GM12878 (cell line): ENCODE measurements at regions not wholly inside any gene's neighbourhood (a gene's known extent, or its start where the extent isn't known, plus 50 kb on each side); places are given as distances from the start of the nearest gene placed in this dataset.

Source experiments
- ATAC-seq: fragments of 200-7000 bp; cut with Tn5 transposase; 3 replicates; pipeline ENCODE4 v1.9.1; 2020; ENCODE audit warnings: mild to moderate bottlenecking, moderate library complexity
- BruUV-seq: library from RNA; stranded (reverse); fragments of 400-500 nt; replicated peaks from 2 replicates; lab custom pipeline; 2021; lab: Mats Ljungman, UMichigan
- CTCF ChIA-PET: fragments of 300-600 bp; sonication (Branson Sonifier 250); formaldehyde crosslinking; extraction: SDS; loops from one replicate; lab custom pipeline; 2021; ENCODE audit warnings: inconsistent platforms; lab: Yijun Ruan, JAX
- POLR2A ChIA-PET: fragments of 350-600 bp; formaldehyde crosslinking; extraction: SDS; loops from one replicate; lab custom pipeline; 2021; ENCODE audit warnings: inconsistent platforms; lab: Charles Lee
- RAD21 ChIA-PET: fragments of 300-600 bp; sonication (Branson Sonifier 250); formaldehyde crosslinking; loops from one replicate; lab custom pipeline; 2023; ENCODE audit warnings: antibody characterized with exemption; ENCODE audit not compliant: unreplicated experiment; lab: Charles Lee
- SMC1A ChIA-PET: fragments of 300-600 bp; sonication (Branson Sonifier 250); formaldehyde crosslinking; loops from one replicate; lab custom pipeline; 2023; ENCODE audit not compliant: unreplicated experiment, uncharacterized antibody; lab: Charles Lee
- DNase-seq: peaks from one replicate; pipeline ENCODE4 v3.0.0-alpha.2; 2011; ENCODE audit warnings: low read depth, low spot score
- FAIRE-seq: peaks from 3 replicates; lab custom pipeline; 2011; peaks lifted over from hg19 to GRCh38; lab: Jason Lieb, UNC
- H2AFZ ChIP-seq: 2 replicates; pipeline ENCODE4 v1.6.0; 2011; ENCODE audit warnings: low read depth, low read length, control low read depth; ENCODE audit not compliant: control insufficient read depth
- H3K27ac ChIP-seq: 2 replicates; pipeline ENCODE4 v1.5.1; 2011; ENCODE audit warnings: control low read depth; ENCODE audit not compliant: control insufficient read depth, insufficient read depth
- H3K27me3 ChIP-seq, 2 experiments: replicated peaks in 1 of 2; 2 replicates each; pipeline versions ENCODE4 v1.6.0 to v1.6.1; 2011; ENCODE audit warnings: low read length in 1 of 2; ENCODE audit not compliant: control insufficient read depth in 2 of 2, insufficient read depth in 2 of 2
- H3K36me3 ChIP-seq, 2 experiments: 2 replicates each; pipeline ENCODE4 v1.5.1; 2011; ENCODE audit warnings: low read length in 1 of 2; ENCODE audit not compliant: control insufficient read depth in 2 of 2, insufficient read depth in 2 of 2
- H3K4me1 ChIP-seq: 2 replicates; pipeline ENCODE4 v1.6.1; 2011; ENCODE audit warnings: mild to moderate bottlenecking, low read length, moderate library complexity, mixed read lengths; ENCODE audit not compliant: control insufficient read depth, insufficient read depth
- H3K4me2 ChIP-seq: 2 replicates; pipeline ENCODE4 v1.6.0; 2011; ENCODE audit warnings: control low read depth; ENCODE audit not compliant: control insufficient read depth, insufficient read depth
- H3K4me3 ChIP-seq: fragments of 200-600 bp; sonication (generic); 2 replicates; pipeline ENCODE4 v1.5.1; 2016
- H3K79me2 ChIP-seq: 2 replicates; pipeline ENCODE4 v1.6.0; 2011; ENCODE audit warnings: low read length; ENCODE audit not compliant: control insufficient read depth, insufficient read depth
- H3K9ac ChIP-seq: 2 replicates; pipeline ENCODE4 v1.8.0; 2011; ENCODE audit warnings: low read length, control low read depth, mixed read lengths; ENCODE audit not compliant: control insufficient read depth, insufficient read depth
- H3K9me3 ChIP-seq: replicated peaks from 3 replicates; pipeline ENCODE4 v1.5.1; 2011; ENCODE audit warnings: mild to moderate bottlenecking, low read length; ENCODE audit not compliant: control insufficient read depth, insufficient read depth
- H4K20me1 ChIP-seq: 2 replicates; pipeline ENCODE4 v1.6.0; 2011; ENCODE audit not compliant: control insufficient read depth, insufficient read depth
- BHLHE40 ChIP-seq, 2 experiments: fragments of 450-650 bp in 1 of 2; IDR thresholded peaks; 2 replicates each; pipeline ENCODE4 v1.6.1; 2011 to 2017; ENCODE audit warnings: low read depth in 2 of 2, borderline replicate concordance in 1 of 2, improper control_type of control experiment in 1 of 2, low read length in 1 of 2, mild to moderate bottlenecking in 1 of 2
- FOS ChIP-seq: IDR thresholded peaks from 3 replicates; pipeline ENCODE4 v1.6.1; 2011; ENCODE audit warnings: borderline replicate concordance; ENCODE audit not compliant: insufficient read length; ENCODE audit errors: extremely low read depth
- IRF3 ChIP-seq: fragments of 450-650 bp; IDR thresholded peaks from 2 replicates; pipeline ENCODE4 v1.6.1; 2014; ENCODE audit warnings: mild to moderate bottlenecking
- KDM1A ChIP-seq: fragments of 200-600 bp; sonication (generic); IDR thresholded peaks from 2 replicates; pipeline ENCODE4 v1.6.1; 2016; ENCODE audit warnings: borderline replicate concordance
- MTA3 ChIP-seq: IDR thresholded peaks from 2 replicates; pipeline ENCODE4 v1.6.1; 2012; ENCODE audit warnings: low read length, inconsistent platforms, borderline replicate concordance
- MYB ChIP-seq: fragments of 150-350 bp; IDR thresholded peaks from 2 replicates; pipeline ENCODE4 v1.6.1; 2014; ENCODE audit warnings: mild to moderate bottlenecking, low read depth, low read length, borderline replicate concordance
- NRF1 ChIP-seq: conservative IDR thresholded peaks from 2 replicates; pipeline ENCODE4 v1.6.1; 2011; ENCODE audit warnings: mild to moderate bottlenecking, low read depth, low read length, improper control_type of control experiment
- RAD21 ChIP-seq: IDR thresholded peaks from 2 replicates; pipeline ENCODE4 v1.6.1; 2011; ENCODE audit warnings: mild to moderate bottlenecking, low read depth, low read length, moderate library complexity; ENCODE audit not compliant: insufficient read depth
- RAD51 ChIP-seq: fragments of 450-650 bp; IDR thresholded peaks from 2 replicates; pipeline ENCODE4 v1.6.1; 2016; ENCODE audit warnings: moderate library complexity, mild to moderate bottlenecking, inconsistent platforms
- RB1 ChIP-seq: fragments of 450-650 bp; formaldehyde crosslinking; IDR thresholded peaks from 2 replicates; pipeline ENCODE4 v1.6.1; 2017; ENCODE audit warnings: mild to moderate bottlenecking, borderline replicate concordance
- RBBP5 ChIP-seq: fragments of 200-600 bp; sonication (generic); conservative IDR thresholded peaks from 2 replicates; pipeline ENCODE4 v1.6.1; 2016
- SMAD5 ChIP-seq: IDR thresholded peaks from 2 replicates; pipeline ENCODE4 v1.6.1; 2016; ENCODE audit warnings: antibody characterized with exemption, low read depth
- STAT1 ChIP-seq: fragments of 450-650 bp; conservative IDR thresholded peaks from 2 replicates; pipeline ENCODE4 v1.6.1; 2014; ENCODE audit warnings: antibody characterized with exemption, mild to moderate bottlenecking
- ZBTB4 ChIP-seq: fragments of 450-650 bp; formaldehyde crosslinking; IDR thresholded peaks from 2 replicates; pipeline ENCODE4 v1.4.0; 2022; ENCODE audit warnings: mild to moderate bottlenecking, moderate library complexity
- ZNF24 ChIP-seq: fragments of 450-650 bp; IDR thresholded peaks from 2 replicates; pipeline ENCODE4 v1.6.1; 2017; ENCODE audit warnings: antibody characterized with exemption, mild to moderate bottlenecking
- ZNF592 ChIP-seq: fragments of 450-650 bp; IDR thresholded peaks from 2 replicates; pipeline ENCODE4 v1.6.1; 2017; ENCODE audit warnings: mild to moderate bottlenecking, moderate library complexity
- WGBS: methylation state at CpG from one replicate; pipeline ENCODE4 v1.1.6; 2016; ENCODE audit warnings: low lambda C conversion rate; ENCODE audit not compliant: insufficient replicate concordance, insufficient coverage; ENCODE audit errors: missing lambda C conversion rate; 5-methylcytosine and 5-hydroxymethylcytosine counted together
- in situ Hi-C: fragments of 300-500 bp; cut with MboI; formaldehyde crosslinking; loops from 9 replicates; pipeline ENCODE4 v1.14.3; 2018; ENCODE audit warnings: mixed read lengths
- intact Hi-C: fragments of 100-400 bp; cut with micrococcal nuclease; formaldehyde crosslinking; loops from one replicate; pipeline ENCODE4 v1.14.2; 2022; ENCODE audit not compliant: unreplicated experiment

- TF ChIP-seq ZNF592 (no peak), NRF1 (no peak), RB1 (no peak)
- TF ChIP-seq, all 136 proteins: peak for 0
Measured at GRCh38 chr14:25887251-25887878, 710.5 kb downstream of the NOVA1 start (continued).

GRCh38 chr14:25884657-25885056, 713.2 kb downstream of the NOVA1 start:
- Histone ChIP-seq H3K9ac (no peak overlapping the region), H3K4me1 (no peaks in the 10 kb centered on the region), H3K4me3 (no peak overlapping the region), H4K20me1 (no peaks in the 10 kb centered on the region), H3K27ac (no peak overlapping the region), H3K9me3 (no peaks in the 10 kb centered on the region), H3K36me3 (no peaks in the 10 kb centered on the region), H3K27me3 (no peaks in the 10 kb centered on the region), H3K4me2 (no peak overlapping the region), H3K79me2 (no peaks in the 10 kb centered on the region), H2AFZ (no peak overlapping the region)
- POLR2A ChIA-PET = no interaction called here
- in situ Hi-C loops (no loop called here), intact Hi-C loops (no loop called here)
- CTCF ChIA-PET = no interaction called here
- DNase-seq (no peak), ATAC-seq (no peak), FAIRE-seq (no peak)
- SMC1A ChIA-PET = no interaction called here
- no TSS peak for BruUV-seq
- WGBS = 48% methylated on average over 1 of the region's 1 CpG
- RAD21 ChIA-PET = no interaction called here
- no peak for TF ChIP-seq ZBTB4 (CRISPR knock-in tag)
- no peak for TF ChIP-seq SMAD5
- TF ChIP-seq STAT1 = no peak
- no peak for TF ChIP-seq MYB
- TF ChIP-seq RBBP5 = no peak
- no peak for TF ChIP-seq IRF3
- TF ChIP-seq KDM1A = no peak
- no peak for TF ChIP-seq RAD21
- no peak for TF ChIP-seq ZNF24
- no peak for TF ChIP-seq MTA3
- TF ChIP-seq RAD51 = no peak
- no peak for TF ChIP-seq BHLHE40 (IDR thresholded peaks at IDR 0.05; ENCODE audit: borderline replicate concordance in 1 of 2, low read depth in 2 of 2, low read length in 1 of 2)
- no peak for TF ChIP-seq FOS
